MM.1S (cell line): ENCODE measurements at regions not wholly inside any gene's neighbourhood (a gene's known extent, or its start where the extent isn't known, plus 50 kb on each side); places are given as distances from the start of the nearest gene placed in this dataset.

ENCODE experiments used
- DNase-seq: peaks from one replicate; pipeline ENCODE4 v3.0.0-alpha.2; 2015
- H2AFZ ChIP-seq: fragments of 300-600 bp; sonication (generic); 2 replicates; pipeline ENCODE4 v1.6.0; 2016; ENCODE audit warnings: antibody characterized with exemption, low read length
- H3F3A ChIP-seq: fragments of 300-600 bp; sonication (generic); 2 replicates; pipeline ENCODE4 v1.6.1; 2016; ENCODE audit warnings: mild to moderate bottlenecking, antibody characterized with exemption, low read length, moderate library complexity, mixed read lengths; ENCODE audit not compliant: insufficient read depth
- H3K27ac ChIP-seq: fragments of 300-600 bp; sonication (generic); 2 replicates; pipeline ENCODE4 v1.5.1; 2016; ENCODE audit warnings: mild to moderate bottlenecking, low read length
- H3K27me3 ChIP-seq: fragments of 300-600 bp; sonication (generic); replicated peaks from 2 replicates; pipeline ENCODE4 v1.6.0; 2016; ENCODE audit warnings: low read length; ENCODE audit not compliant: insufficient read depth
- H3K36me3 ChIP-seq: fragments of 300-600 bp; sonication (generic); replicated peaks from 2 replicates; pipeline ENCODE4 v1.6.1; 2016; ENCODE audit warnings: mild to moderate bottlenecking, low read length, mixed read lengths; ENCODE audit not compliant: insufficient read depth
- H3K4me1 ChIP-seq: fragments of 300-600 bp; sonication (generic); 2 replicates; pipeline ENCODE4 v1.6.1; 2016; ENCODE audit warnings: low read length, mixed read lengths
- H3K4me2 ChIP-seq: fragments of 300-600 bp; sonication (generic); 2 replicates; pipeline ENCODE4 v1.6.0; 2016; ENCODE audit warnings: low read depth, low read length
- H3K4me3 ChIP-seq: fragments of 300-600 bp; sonication (generic); 2 replicates; pipeline ENCODE4 v1.5.1; 2016; ENCODE audit warnings: low read length, mixed read lengths
- H3K79me2 ChIP-seq: fragments of 300-600 bp; sonication (generic); 2 replicates; pipeline ENCODE4 v1.6.1; 2016; ENCODE audit warnings: mixed run types, low read length, mixed read lengths
- H3K9ac ChIP-seq: fragments of 300-600 bp; sonication (generic); 2 replicates; pipeline ENCODE4 v1.6.1; 2016; ENCODE audit warnings: low read length, mixed read lengths
- H3K9me2 ChIP-seq: fragments of 300-600 bp; sonication (generic); replicated peaks from 2 replicates; pipeline ENCODE4 v1.6.1; 2016; ENCODE audit warnings: mild to moderate bottlenecking, low read length, mixed read lengths; ENCODE audit not compliant: insufficient read depth
- H3K9me3 ChIP-seq: fragments of 300-600 bp; sonication (generic); replicated peaks from 2 replicates; pipeline ENCODE4 v1.6.1; 2016; ENCODE audit warnings: mild to moderate bottlenecking, low read length, mixed read lengths; ENCODE audit not compliant: insufficient read depth
- H4K20me1 ChIP-seq: fragments of 300-600 bp; sonication (generic); 2 replicates; pipeline ENCODE4 v1.6.1; 2016; ENCODE audit warnings: mild to moderate bottlenecking, low read length, moderate library complexity, mixed read lengths; ENCODE audit not compliant: insufficient read depth
- EZH2 ChIP-seq: fragments of 300-600 bp; sonication (generic); optimal IDR thresholded peaks from 2 replicates; pipeline ENCODE3; 2017; ENCODE audit warnings: low read depth, mild to moderate bottlenecking, antibody characterized with exemption, low read length, mixed read lengths
- EZH2phosphoT487 ChIP-seq: fragments of 300-600 bp; sonication (generic); IDR thresholded peaks from 2 replicates; pipeline ENCODE4 v1.6.1; 2018; ENCODE audit warnings: antibody characterized with exemption, low read length
- TF ChIP-seq, protein P1 (sequence below): fragments of 300-600 bp; sonication (generic); IDR thresholded peaks from 2 replicates; pipeline ENCODE4 v1.5.1; 2016; ENCODE audit warnings: antibody characterized with exemption, low read length, mixed read lengths

- Histone ChIP-seq H4K20me1 (no peaks in the 10 kb centered on the region), H3K36me3 (no peaks in the 10 kb centered on the region; the same call in 1 of the 2 replicates), H3K4me1 (no peaks in the 10 kb centered on the region), H3K9ac (no peak overlapping the region), H3K79me2 (no peaks in the 10 kb centered on the region), H3K27me3 (no peaks in the 10 kb centered on the region), H3K4me2 (no peak overlapping the region), H3K4me3 (no peak overlapping the region), H3F3A (no peaks in the 10 kb centered on the region), H2AFZ (no peak overlapping the region), H3K9me2 (no peaks in the 10 kb centered on the region), H3K9me3 (no peaks in the 10 kb centered on the region), H3K27ac (no peak overlapping the region)
- TF ChIP-seq, protein P1, sequence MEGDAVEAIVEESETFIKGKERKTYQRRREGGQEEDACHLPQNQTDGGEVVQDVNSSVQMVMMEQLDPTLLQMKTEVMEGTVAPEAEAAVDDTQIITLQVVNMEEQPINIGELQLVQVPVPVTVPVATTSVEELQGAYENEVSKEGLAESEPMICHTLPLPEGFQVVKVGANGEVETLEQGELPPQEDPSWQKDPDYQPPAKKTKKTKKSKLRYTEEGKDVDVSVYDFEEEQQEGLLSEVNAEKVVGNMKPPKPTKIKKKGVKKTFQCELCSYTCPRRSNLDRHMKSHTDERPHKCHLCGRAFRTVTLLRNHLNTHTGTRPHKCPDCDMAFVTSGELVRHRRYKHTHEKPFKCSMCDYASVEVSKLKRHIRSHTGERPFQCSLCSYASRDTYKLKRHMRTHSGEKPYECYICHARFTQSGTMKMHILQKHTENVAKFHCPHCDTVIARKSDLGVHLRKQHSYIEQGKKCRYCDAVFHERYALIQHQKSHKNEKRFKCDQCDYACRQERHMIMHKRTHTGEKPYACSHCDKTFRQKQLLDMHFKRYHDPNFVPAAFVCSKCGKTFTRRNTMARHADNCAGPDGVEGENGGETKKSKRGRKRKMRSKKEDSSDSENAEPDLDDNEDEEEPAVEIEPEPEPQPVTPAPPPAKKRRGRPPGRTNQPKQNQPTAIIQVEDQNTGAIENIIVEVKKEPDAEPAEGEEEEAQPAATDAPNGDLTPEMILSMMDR: no peak
- no peak for TF ChIP-seq EZH2
- TF ChIP-seq EZH2phosphoT487: no peak
- DNase-seq: no peak
Observed at GRCh38 chr1:78408192-78408591, 82.6 kb upstream of the PTGFR start.

DNA sequence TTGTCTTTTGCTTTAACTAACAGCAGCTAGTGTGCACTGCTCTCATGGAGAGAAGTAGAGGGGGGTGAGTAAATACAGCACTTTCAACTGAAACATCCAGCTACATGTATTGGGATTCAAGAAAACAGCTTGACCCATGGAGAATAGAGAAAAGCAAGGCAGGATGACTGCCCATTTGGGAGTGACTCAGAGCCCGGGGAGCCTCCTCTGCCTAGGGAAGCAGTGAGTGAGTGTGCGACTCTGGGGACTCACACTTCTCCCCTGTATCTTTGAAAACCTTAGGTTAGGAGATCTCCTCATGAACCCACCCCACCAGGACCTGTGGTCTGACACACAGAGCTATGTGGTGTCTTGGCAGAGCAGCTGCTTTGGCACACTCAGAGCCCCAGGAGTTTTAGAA lies 82.0 kb upstream of the PTGFR start:
- DNase-seq: no peak
- no peak overlapping the region for H3K4me2 ChIP-seq
- H3K9me2 ChIP-seq: no peaks in the 10 kb centered on the region
- no peaks in the 10 kb centered on the region; the same call in 1 of the 2 replicates for H3K36me3 ChIP-seq
- TF ChIP-seq, protein P1: no peak
- TF ChIP-seq EZH2 (no peak), EZH2phosphoT487 (no peak)
- no peaks in the 10 kb centered on the region for H3K79me2 ChIP-seq
- no peaks in the 10 kb centered on the region for H3F3A ChIP-seq
- no peak overlapping the region for H3K27ac ChIP-seq
- no peak overlapping the region for H3K4me3 ChIP-seq
- no peaks in the 10 kb centered on the region for H4K20me1 ChIP-seq
- H2AFZ ChIP-seq: no peak overlapping the region
- no peaks in the 10 kb centered on the region for H3K27me3 ChIP-seq
- H3K4me1 ChIP-seq: no peaks in the 10 kb centered on the region
- no peaks in the 10 kb centered on the region for H3K9me3 ChIP-seq
- H3K9ac ChIP-seq: no peak overlapping the region

DNA sequence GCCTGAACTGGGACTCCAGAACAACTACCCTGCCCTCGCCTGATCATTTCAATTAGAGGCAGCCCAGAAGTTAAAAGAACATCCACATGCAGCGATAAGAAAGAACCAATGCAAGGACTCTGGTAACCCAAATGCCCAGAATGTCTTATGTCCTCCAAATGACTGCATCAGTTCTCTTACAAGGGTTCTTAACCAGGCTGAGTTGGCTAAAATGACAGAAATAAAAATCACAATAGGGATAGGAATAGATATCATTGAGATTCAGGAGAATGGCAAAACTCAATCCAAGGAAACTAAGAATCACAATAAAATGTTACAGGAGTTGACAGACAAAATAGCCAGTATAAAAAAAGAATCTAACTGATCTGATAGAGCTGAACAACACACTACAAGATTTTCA lies 80.1 kb upstream of the PTGFR start:
- H3K9ac ChIP-seq: no peak overlapping the region
- no peak for DNase-seq
- H3K4me3 ChIP-seq: no peak overlapping the region
- TF ChIP-seq EZH2: no peak
- no peak for TF ChIP-seq EZH2phosphoT487
- TF ChIP-seq, protein P1: no peak
- no peaks in the 10 kb centered on the region for H3K9me2 ChIP-seq
- H4K20me1 ChIP-seq: no peaks in the 10 kb centered on the region
- H3K4me2 ChIP-seq: no peak overlapping the region
- H3K9me3 ChIP-seq: no peaks in the 10 kb centered on the region
- H3K79me2 ChIP-seq: no peaks in the 10 kb centered on the region
- no peak overlapping the region for H2AFZ ChIP-seq
- no peak overlapping the region for H3K27ac ChIP-seq
- no peaks in the 10 kb centered on the region for H3K4me1 ChIP-seq
- H3K27me3 ChIP-seq: no peaks in the 10 kb centered on the region
- H3F3A ChIP-seq: no peaks in the 10 kb centered on the region
- H3K36me3 ChIP-seq: no peaks in the 10 kb centered on the region; the same call in 1 of the 2 replicates

GRCh38 chr1:78411707-78412106 lies 79.1 kb upstream of the PTGFR start:
- TF ChIP-seq EZH2 (no peak), EZH2phosphoT487 (no peak)
- TF ChIP-seq, protein P1: no peak
- Histone ChIP-seq H3K4me1 (no peaks in the 10 kb centered on the region), H3K9me3 (no peaks in the 10 kb centered on the region), H3K36me3 (no peaks in the 10 kb centered on the region; the same call in 1 of the 2 replicates), H3K9ac (no peak overlapping the region), H3F3A (no peaks in the 10 kb centered on the region), H3K27me3 (no peaks in the 10 kb centered on the region), H3K4me2 (no peak overlapping the region), H3K27ac (no peak overlapping the region), H4K20me1 (no peaks in the 10 kb centered on the region), H2AFZ (no peak overlapping the region), H3K4me3 (no peak overlapping the region), H3K79me2 (no peaks in the 10 kb centered on the region), H3K9me2 (no peaks in the 10 kb centered on the region)
- DNase-seq: no peak
